ENCODE measurements at regions not wholly inside any gene's neighbourhood (a gene's known extent, or its start where the extent isn't known, plus 50 kb on each side); places are given as distances from the start of the nearest gene placed in this dataset.

DNA sequence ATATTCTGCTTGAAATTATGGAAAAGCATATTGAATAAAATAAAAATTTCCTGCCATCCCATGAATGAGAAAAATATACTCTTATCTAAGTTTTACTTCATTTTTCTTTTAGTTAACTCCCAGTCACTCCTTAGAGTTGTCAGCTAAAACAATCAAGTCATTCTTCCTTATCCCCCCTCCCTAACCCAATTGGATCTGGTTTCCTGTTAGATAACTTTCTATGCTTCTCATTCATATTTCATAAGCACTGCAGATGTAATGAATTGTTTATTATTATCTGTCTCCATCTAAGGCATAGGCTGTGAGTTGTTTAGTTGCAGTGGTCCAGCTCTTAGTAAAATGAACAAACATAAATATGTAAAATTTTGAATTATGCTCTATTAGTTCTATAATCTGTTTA is 244.0 kb upstream of the GCFC2 start (continued):
- TF ChIP-seq, protein P1, sequence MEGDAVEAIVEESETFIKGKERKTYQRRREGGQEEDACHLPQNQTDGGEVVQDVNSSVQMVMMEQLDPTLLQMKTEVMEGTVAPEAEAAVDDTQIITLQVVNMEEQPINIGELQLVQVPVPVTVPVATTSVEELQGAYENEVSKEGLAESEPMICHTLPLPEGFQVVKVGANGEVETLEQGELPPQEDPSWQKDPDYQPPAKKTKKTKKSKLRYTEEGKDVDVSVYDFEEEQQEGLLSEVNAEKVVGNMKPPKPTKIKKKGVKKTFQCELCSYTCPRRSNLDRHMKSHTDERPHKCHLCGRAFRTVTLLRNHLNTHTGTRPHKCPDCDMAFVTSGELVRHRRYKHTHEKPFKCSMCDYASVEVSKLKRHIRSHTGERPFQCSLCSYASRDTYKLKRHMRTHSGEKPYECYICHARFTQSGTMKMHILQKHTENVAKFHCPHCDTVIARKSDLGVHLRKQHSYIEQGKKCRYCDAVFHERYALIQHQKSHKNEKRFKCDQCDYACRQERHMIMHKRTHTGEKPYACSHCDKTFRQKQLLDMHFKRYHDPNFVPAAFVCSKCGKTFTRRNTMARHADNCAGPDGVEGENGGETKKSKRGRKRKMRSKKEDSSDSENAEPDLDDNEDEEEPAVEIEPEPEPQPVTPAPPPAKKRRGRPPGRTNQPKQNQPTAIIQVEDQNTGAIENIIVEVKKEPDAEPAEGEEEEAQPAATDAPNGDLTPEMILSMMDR (IDR thresholded peaks at IDR 0.05): no peak
- TF ChIP-seq ZNF219 (CRISPR knock-in tag; IDR thresholded peaks at IDR 0.05; ENCODE audit: borderline replicate concordance) (no peak), MYBL2 (CRISPR knock-in tag; IDR thresholded peaks at IDR 0.05) (no peak), ZNF317 (CRISPR knock-in tag; IDR thresholded peaks at IDR 0.05; ENCODE audit: borderline replicate concordance, low read depth) (no peak)
- TF ChIP-seq, protein P2, sequence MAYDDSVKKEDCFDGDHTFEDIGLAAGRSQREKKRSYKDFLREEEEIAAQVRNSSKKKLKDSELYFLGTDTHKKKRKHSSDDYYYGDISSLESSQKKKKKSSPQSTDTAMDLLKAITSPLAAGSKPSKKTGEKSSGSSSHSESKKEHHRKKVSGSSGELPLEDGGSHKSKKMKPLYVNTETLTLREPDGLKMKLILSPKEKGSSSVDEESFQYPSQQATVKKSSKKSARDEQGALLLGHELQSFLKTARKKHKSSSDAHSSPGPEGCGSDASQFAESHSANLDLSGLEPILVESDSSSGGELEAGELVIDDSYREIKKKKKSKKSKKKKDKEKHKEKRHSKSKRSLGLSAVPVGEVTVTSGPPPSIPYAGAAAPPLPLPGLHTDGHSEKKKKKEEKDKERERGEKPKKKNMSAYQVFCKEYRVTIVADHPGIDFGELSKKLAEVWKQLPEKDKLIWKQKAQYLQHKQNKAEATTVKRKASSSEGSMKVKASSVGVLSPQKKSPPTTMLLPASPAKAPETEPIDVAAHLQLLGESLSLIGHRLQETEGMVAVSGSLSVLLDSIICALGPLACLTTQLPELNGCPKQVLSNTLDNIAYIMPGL (CRISPR knock-in tag; IDR thresholded peaks at IDR 0.05): no peak
- TF ChIP-seq, protein P3, sequence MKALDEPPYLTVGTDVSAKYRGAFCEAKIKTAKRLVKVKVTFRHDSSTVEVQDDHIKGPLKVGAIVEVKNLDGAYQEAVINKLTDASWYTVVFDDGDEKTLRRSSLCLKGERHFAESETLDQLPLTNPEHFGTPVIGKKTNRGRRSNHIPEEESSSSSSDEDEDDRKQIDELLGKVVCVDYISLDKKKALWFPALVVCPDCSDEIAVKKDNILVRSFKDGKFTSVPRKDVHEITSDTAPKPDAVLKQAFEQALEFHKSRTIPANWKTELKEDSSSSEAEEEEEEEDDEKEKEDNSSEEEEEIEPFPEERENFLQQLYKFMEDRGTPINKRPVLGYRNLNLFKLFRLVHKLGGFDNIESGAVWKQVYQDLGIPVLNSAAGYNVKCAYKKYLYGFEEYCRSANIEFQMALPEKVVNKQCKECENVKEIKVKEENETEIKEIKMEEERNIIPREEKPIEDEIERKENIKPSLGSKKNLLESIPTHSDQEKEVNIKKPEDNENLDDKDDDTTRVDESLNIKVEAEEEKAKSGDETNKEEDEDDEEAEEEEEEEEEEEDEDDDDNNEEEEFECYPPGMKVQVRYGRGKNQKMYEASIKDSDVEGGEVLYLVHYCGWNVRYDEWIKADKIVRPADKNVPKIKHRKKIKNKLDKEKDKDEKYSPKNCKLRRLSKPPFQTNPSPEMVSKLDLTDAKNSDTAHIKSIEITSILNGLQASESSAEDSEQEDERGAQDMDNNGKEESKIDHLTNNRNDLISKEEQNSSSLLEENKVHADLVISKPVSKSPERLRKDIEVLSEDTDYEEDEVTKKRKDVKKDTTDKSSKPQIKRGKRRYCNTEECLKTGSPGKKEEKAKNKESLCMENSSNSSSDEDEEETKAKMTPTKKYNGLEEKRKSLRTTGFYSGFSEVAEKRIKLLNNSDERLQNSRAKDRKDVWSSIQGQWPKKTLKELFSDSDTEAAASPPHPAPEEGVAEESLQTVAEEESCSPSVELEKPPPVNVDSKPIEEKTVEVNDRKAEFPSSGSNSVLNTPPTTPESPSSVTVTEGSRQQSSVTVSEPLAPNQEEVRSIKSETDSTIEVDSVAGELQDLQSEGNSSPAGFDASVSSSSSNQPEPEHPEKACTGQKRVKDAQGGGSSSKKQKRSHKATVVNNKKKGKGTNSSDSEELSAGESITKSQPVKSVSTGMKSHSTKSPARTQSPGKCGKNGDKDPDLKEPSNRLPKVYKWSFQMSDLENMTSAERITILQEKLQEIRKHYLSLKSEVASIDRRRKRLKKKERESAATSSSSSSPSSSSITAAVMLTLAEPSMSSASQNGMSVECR (CRISPR knock-in tag; IDR thresholded peaks at IDR 0.05; ENCODE audit: borderline replicate concordance): no peak
- TF ChIP-seq, protein P4, sequence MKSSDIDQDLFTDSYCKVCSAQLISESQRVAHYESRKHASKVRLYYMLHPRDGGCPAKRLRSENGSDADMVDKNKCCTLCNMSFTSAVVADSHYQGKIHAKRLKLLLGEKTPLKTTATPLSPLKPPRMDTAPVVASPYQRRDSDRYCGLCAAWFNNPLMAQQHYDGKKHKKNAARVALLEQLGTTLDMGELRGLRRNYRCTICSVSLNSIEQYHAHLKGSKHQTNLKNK (CRISPR knock-in tag; IDR thresholded peaks at IDR 0.05): no peak

DNA sequence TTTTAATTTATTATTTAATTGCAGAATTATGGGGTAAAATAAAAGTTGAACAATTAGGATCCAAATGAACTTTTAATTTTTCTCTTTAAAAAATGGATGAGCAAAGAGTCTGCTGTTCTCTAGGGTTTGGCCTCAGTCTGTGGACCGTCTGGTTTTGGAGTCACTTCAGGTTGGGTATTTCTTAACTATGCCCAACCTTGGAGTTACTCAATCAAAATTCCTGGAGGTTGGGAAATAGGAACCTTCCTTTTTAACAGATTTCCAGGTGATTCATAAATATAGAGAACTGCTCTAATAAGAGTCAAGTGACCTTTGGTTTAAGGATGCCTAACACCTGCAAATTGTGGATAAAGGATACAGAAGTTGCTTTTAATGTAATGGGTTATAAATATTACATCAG is 241.5 kb upstream of the GCFC2 start:
- ATAC-seq (no peak), DNase-seq (ENCODE audit: low spot score) (no peak)
- no peak overlapping the region for H3K27ac Mint-ChIP-seq
- ChIA-PET POLR2A (interaction anchor here (0.7 kb wide), 1 partner anchor 98 kb away, joined by 3 read pairs; no protein-coding TSS in a partner anchor), CTCF (no interaction called here)
- H3K4me3 Mint-ChIP-seq: no peak overlapping the region
- no peaks in the 10 kb centered on the region for H3K36me3 Mint-ChIP-seq
- H3K9me3 Mint-ChIP-seq: no peaks in the 10 kb centered on the region
- H3K4me1 Mint-ChIP-seq: no peaks in the 10 kb centered on the region
- H3K27me3 Mint-ChIP-seq (ENCODE audit: low read depth): no peaks in the 10 kb centered on the region
- TF ChIP-seq, protein P5, sequence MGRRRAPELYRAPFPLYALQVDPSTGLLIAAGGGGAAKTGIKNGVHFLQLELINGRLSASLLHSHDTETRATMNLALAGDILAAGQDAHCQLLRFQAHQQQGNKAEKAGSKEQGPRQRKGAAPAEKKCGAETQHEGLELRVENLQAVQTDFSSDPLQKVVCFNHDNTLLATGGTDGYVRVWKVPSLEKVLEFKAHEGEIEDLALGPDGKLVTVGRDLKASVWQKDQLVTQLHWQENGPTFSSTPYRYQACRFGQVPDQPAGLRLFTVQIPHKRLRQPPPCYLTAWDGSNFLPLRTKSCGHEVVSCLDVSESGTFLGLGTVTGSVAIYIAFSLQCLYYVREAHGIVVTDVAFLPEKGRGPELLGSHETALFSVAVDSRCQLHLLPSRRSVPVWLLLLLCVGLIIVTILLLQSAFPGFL (CRISPR knock-in tag; IDR thresholded peaks at IDR 0.05; ENCODE audit: borderline replicate concordance): no peak
- TF ChIP-seq NR2C2 (CRISPR knock-in tag; IDR thresholded peaks at IDR 0.05) (no peak), NFATC4 (CRISPR knock-in tag; IDR thresholded peaks at IDR 0.05) (no peak), ELF4 (CRISPR knock-in tag; IDR thresholded peaks at IDR 0.05; ENCODE audit: low read depth) (no peak), FOXJ3 (CRISPR knock-in tag; IDR thresholded peaks at IDR 0.05; ENCODE audit: borderline replicate concordance) (no peak)
- TF ChIP-seq, protein P6, sequence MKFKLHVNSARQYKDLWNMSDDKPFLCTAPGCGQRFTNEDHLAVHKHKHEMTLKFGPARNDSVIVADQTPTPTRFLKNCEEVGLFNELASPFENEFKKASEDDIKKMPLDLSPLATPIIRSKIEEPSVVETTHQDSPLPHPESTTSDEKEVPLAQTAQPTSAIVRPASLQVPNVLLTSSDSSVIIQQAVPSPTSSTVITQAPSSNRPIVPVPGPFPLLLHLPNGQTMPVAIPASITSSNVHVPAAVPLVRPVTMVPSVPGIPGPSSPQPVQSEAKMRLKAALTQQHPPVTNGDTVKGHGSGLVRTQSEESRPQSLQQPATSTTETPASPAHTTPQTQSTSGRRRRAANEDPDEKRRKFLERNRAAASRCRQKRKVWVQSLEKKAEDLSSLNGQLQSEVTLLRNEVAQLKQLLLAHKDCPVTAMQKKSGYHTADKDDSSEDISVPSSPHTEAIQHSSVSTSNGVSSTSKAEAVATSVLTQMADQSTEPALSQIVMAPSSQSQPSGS (CRISPR knock-in tag; IDR thresholded peaks at IDR 0.05; ENCODE audit: borderline replicate concordance, low read depth): no peak
- TF ChIP-seq, protein P7, sequence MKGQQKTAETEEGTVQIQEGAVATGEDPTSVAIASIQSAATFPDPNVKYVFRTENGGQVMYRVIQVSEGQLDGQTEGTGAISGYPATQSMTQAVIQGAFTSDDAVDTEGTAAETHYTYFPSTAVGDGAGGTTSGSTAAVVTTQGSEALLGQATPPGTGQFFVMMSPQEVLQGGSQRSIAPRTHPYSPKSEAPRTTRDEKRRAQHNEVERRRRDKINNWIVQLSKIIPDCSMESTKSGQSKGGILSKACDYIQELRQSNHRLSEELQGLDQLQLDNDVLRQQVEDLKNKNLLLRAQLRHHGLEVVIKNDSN (CRISPR knock-in tag; IDR thresholded peaks at IDR 0.05): no peak
- TF ChIP-seq, protein P8, sequence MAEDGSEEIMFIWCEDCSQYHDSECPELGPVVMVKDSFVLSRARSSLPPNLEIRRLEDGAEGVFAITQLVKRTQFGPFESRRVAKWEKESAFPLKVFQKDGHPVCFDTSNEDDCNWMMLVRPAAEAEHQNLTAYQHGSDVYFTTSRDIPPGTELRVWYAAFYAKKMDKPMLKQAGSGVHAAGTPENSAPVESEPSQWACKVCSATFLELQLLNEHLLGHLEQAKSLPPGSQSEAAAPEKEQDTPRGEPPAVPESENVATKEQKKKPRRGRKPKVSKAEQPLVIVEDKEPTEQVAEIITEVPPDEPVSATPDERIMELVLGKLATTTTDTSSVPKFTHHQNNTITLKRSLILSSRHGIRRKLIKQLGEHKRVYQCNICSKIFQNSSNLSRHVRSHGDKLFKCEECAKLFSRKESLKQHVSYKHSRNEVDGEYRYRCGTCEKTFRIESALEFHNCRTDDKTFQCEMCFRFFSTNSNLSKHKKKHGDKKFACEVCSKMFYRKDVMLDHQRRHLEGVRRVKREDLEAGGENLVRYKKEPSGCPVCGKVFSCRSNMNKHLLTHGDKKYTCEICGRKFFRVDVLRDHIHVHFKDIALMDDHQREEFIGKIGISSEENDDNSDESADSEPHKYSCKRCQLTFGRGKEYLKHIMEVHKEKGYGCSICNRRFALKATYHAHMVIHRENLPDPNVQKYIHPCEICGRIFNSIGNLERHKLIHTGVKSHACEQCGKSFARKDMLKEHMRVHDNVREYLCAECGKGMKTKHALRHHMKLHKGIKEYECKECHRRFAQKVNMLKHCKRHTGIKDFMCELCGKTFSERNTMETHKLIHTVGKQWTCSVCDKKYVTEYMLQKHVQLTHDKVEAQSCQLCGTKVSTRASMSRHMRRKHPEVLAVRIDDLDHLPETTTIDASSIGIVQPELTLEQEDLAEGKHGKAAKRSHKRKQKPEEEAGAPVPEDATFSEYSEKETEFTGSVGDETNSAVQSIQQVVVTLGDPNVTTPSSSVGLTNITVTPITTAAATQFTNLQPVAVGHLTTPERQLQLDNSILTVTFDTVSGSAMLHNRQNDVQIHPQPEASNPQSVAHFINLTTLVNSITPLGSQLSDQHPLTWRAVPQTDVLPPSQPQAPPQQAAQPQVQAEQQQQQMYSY (CRISPR knock-in tag; IDR thresholded peaks at IDR 0.05): no peak
- TF ChIP-seq, protein P9, sequence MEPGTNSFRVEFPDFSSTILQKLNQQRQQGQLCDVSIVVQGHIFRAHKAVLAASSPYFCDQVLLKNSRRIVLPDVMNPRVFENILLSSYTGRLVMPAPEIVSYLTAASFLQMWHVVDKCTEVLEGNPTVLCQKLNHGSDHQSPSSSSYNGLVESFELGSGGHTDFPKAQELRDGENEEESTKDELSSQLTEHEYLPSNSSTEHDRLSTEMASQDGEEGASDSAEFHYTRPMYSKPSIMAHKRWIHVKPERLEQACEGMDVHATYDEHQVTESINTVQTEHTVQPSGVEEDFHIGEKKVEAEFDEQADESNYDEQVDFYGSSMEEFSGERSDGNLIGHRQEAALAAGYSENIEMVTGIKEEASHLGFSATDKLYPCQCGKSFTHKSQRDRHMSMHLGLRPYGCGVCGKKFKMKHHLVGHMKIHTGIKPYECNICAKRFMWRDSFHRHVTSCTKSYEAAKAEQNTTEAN (CRISPR knock-in tag; IDR thresholded peaks at IDR 0.05): no peak
- TF ChIP-seq, protein P10, sequence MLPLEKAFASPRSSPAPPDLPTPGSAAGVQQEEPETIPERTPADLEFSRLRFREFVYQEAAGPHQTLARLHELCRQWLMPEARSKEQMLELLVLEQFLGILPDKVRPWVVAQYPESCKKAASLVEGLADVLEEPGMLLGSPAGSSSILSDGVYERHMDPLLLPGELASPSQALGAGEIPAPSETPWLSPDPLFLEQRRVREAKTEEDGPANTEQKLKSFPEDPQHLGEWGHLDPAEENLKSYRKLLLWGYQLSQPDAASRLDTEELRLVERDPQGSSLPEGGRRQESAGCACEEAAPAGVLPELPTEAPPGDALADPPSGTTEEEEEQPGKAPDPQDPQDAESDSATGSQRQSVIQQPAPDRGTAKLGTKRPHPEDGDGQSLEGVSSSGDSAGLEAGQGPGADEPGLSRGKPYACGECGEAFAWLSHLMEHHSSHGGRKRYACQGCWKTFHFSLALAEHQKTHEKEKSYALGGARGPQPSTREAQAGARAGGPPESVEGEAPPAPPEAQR (CRISPR knock-in tag; IDR thresholded peaks at IDR 0.05): no peak
